ENCODE measurements at regions not wholly inside any gene's neighbourhood (a gene's known extent, or its start where the extent isn't known, plus 50 kb on each side); places are given as distances from the start of the nearest gene placed in this dataset.

GRCh38 chr13:55069746-55070145, 2041.1 kb downstream of the OLFM4 start:
- DNase-seq (ENCODE audit: extremely low spot score): no peak
- ChIA-PET POLR2A (no interaction called here), CTCF (no interaction called here)
- no peak for TF ChIP-seq NFRKB (IDR thresholded peaks at IDR 0.05)
- TF ChIP-seq ARNT (IDR thresholded peaks at IDR 0.05): no peak
- TF ChIP-seq SP1 (IDR thresholded peaks at IDR 0.05): no peak
- no peak for TF ChIP-seq FOXM1 (IDR thresholded peaks at IDR 0.05; ENCODE audit: borderline replicate concordance)
- TF ChIP-seq PKNOX1 (IDR thresholded peaks at IDR 0.05): no peak
- TF ChIP-seq ELF4 (IDR thresholded peaks at IDR 0.05): no peak
- no peak for TF ChIP-seq FOXA1 (IDR thresholded peaks at IDR 0.05)
- TF ChIP-seq L3MBTL2 (conservative IDR thresholded peaks at IDR 0.05): no peak
- TF ChIP-seq ZNF384 (IDR thresholded peaks at IDR 0.05): no peak
- TF ChIP-seq SUZ12 (IDR thresholded peaks at IDR 0.05): no peak
- no peak for TF ChIP-seq CTBP1 (IDR thresholded peaks at IDR 0.05; ENCODE audit: borderline replicate concordance)
- TF ChIP-seq TARDBP (IDR thresholded peaks at IDR 0.05): no peak
- TF ChIP-seq BHLHE40 (IDR thresholded peaks at IDR 0.05; ENCODE audit: borderline replicate concordance): no peak

GRCh38 chr13:55073000-55073399, 2044.4 kb downstream of the OLFM4 start:
- ChIA-PET POLR2A (no interaction called here), CTCF (no interaction called here)
- DNase-seq (ENCODE audit: extremely low spot score): no peak
- TF ChIP-seq BHLHE40 (IDR thresholded peaks at IDR 0.05; ENCODE audit: borderline replicate concordance) (no peak), FOXA1 (IDR thresholded peaks at IDR 0.05) (no peak), ZNF384 (IDR thresholded peaks at IDR 0.05) (no peak), CTBP1 (IDR thresholded peaks at IDR 0.05; ENCODE audit: borderline replicate concordance) (no peak), ELF4 (IDR thresholded peaks at IDR 0.05) (no peak), SUZ12 (IDR thresholded peaks at IDR 0.05) (no peak), SP1 (IDR thresholded peaks at IDR 0.05) (no peak), L3MBTL2 (conservative IDR thresholded peaks at IDR 0.05) (no peak)

- no peak for TF ChIP-seq BHLHE40 (IDR thresholded peaks at IDR 0.05; ENCODE audit: borderline replicate concordance)
- TF ChIP-seq SUZ12 (IDR thresholded peaks at IDR 0.05): no peak
- TF ChIP-seq CTBP1 (IDR thresholded peaks at IDR 0.05; ENCODE audit: borderline replicate concordance): no peak
- TF ChIP-seq HDGF (IDR thresholded peaks at IDR 0.05; ENCODE audit: borderline replicate concordance): no peak
- TF ChIP-seq ELF4 (IDR thresholded peaks at IDR 0.05): no peak
- no peak for TF ChIP-seq FOXA1 (IDR thresholded peaks at IDR 0.05)
- TF ChIP-seq SP1 (IDR thresholded peaks at IDR 0.05): no peak
- TF ChIP-seq ZNF384 (IDR thresholded peaks at IDR 0.05): no peak
- TF ChIP-seq L3MBTL2 (conservative IDR thresholded peaks at IDR 0.05): no peak
- TF ChIP-seq ARNT (IDR thresholded peaks at IDR 0.05): no peak
- TF ChIP-seq FOXK2 (IDR thresholded peaks at IDR 0.05): no peak
- no peak for TF ChIP-seq TARDBP (IDR thresholded peaks at IDR 0.05)
- TF ChIP-seq NFRKB (IDR thresholded peaks at IDR 0.05): no peak
- TF ChIP-seq LEF1 (IDR thresholded peaks at IDR 0.05; ENCODE audit: borderline replicate concordance): no peak
- no peak for TF ChIP-seq FOXM1 (IDR thresholded peaks at IDR 0.05; ENCODE audit: borderline replicate concordance)
- TF ChIP-seq PKNOX1 (IDR thresholded peaks at IDR 0.05): no peak
- POLR2A ChIA-PET: no interaction called here
These were observed 2056.0 kb downstream of the OLFM4 start for GRCh38 chr13:55084630-55085029.

GRCh38 chr13:55087085-55087484, 2053.6 kb upstream of the PRR20A start:
- POLR2A ChIA-PET: no interaction called here
- DNase-seq (ENCODE audit: extremely low spot score): no peak
- CTCF ChIA-PET: no interaction called here
- TF ChIP-seq ARNT (IDR thresholded peaks at IDR 0.05) (no peak), L3MBTL2 (conservative IDR thresholded peaks at IDR 0.05) (no peak), CTBP1 (IDR thresholded peaks at IDR 0.05; ENCODE audit: borderline replicate concordance) (no peak), FOXK2 (IDR thresholded peaks at IDR 0.05) (no peak), SP1 (IDR thresholded peaks at IDR 0.05) (no peak), ZNF384 (IDR thresholded peaks at IDR 0.05) (no peak), FOXA1 (IDR thresholded peaks at IDR 0.05) (no peak), BHLHE40 (IDR thresholded peaks at IDR 0.05; ENCODE audit: borderline replicate concordance) (no peak), HDGF (IDR thresholded peaks at IDR 0.05; ENCODE audit: borderline replicate concordance) (no peak)

More at GRCh38 chr13:55084630-55085029, 2056.0 kb downstream of the OLFM4 start:
- CTCF ChIA-PET: no interaction called here
- no peak for DNase-seq (ENCODE audit: extremely low spot score)

- TF ChIP-seq BHLHE40 (IDR thresholded peaks at IDR 0.05; ENCODE audit: borderline replicate concordance) (no peak), ARNT (IDR thresholded peaks at IDR 0.05) (no peak), FOXK2 (IDR thresholded peaks at IDR 0.05) (no peak), LEF1 (IDR thresholded peaks at IDR 0.05; ENCODE audit: borderline replicate concordance) (no peak), FOXM1 (IDR thresholded peaks at IDR 0.05; ENCODE audit: borderline replicate concordance) (no peak), HDGF (IDR thresholded peaks at IDR 0.05; ENCODE audit: borderline replicate concordance) (no peak), FOXA1 (IDR thresholded peaks at IDR 0.05) (no peak), ELF4 (IDR thresholded peaks at IDR 0.05) (no peak), SP1 (IDR thresholded peaks at IDR 0.05) (no peak), TARDBP (IDR thresholded peaks at IDR 0.05) (no peak), PKNOX1 (IDR thresholded peaks at IDR 0.05) (no peak)
- ChIA-PET POLR2A (no interaction called here), CTCF (no interaction called here)
- no peak for DNase-seq (ENCODE audit: extremely low spot score)
These were observed 2050.1 kb upstream of the PRR20A start for GRCh38 chr13:55090612-55091011.

DNA sequence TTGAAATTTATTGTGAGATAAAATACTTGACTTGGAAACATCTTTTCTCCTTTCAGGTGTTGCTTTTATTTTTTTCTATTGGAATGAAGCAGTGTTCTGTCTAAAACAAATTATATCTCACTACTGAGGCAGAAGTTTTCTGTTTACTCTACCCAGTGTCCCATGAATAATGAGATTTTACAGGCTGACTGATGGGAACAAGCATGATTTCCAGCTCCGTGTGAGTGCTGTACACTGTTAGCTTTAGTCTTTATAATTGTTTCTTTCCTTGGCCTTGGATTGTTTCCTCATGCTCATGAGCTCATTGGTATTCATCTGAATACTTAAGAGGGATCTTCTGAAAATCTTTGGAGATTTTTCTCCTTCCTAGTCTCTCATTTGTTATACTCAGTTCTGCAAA, 2049.5 kb upstream of the PRR20A start:
- CTCF ChIA-PET: no interaction called here
- POLR2A ChIA-PET: no interaction called here
- no peak for DNase-seq (ENCODE audit: extremely low spot score)
- no peak for TF ChIP-seq FOXK2 (IDR thresholded peaks at IDR 0.05)
- TF ChIP-seq FOXA1 (IDR thresholded peaks at IDR 0.05): no peak
- TF ChIP-seq TARDBP (IDR thresholded peaks at IDR 0.05): no peak
- no peak for TF ChIP-seq SUZ12 (IDR thresholded peaks at IDR 0.05)
- no peak for TF ChIP-seq ELF4 (IDR thresholded peaks at IDR 0.05)
- TF ChIP-seq SP1 (IDR thresholded peaks at IDR 0.05): no peak
- TF ChIP-seq NFRKB (IDR thresholded peaks at IDR 0.05): no peak
- no peak for TF ChIP-seq HDGF (IDR thresholded peaks at IDR 0.05; ENCODE audit: borderline replicate concordance)
